ENCODE measurements at regions not wholly inside any gene's neighbourhood (a gene's known extent, or its start where the extent isn't known, plus 50 kb on each side); places are given as distances from the start of the nearest gene placed in this dataset.

DNA sequence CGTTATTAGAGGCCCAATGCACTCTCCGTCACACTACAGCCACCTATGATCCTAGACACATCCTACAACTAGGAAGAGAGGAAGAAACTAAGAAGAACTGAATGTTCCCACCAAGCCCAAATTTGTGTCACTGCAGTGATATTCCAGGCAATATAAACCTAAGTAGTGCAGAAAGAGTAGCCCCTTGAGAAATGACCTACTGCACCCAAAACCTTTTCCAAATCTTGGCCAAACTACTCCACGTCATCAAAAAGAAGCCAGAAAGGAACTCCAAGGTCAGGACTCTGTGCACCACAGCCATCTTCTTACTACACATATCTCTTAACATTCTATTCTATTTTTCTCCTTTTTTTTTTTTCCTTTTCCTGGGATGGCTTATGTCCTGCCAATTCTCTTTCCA, 60.2 kb downstream of the ADAMTS1 start:
- in situ Hi-C loops (cut with MboI; ENCODE audit: low sequenced_read_pairs), result no loop called here

- in situ Hi-C loops (cut with MboI; ENCODE audit: low sequenced_read_pairs), result no loop called here
Observed at GRCh38 chr21:26783466-26784195, 61.6 kb downstream of the ADAMTS1 start.

DNA sequence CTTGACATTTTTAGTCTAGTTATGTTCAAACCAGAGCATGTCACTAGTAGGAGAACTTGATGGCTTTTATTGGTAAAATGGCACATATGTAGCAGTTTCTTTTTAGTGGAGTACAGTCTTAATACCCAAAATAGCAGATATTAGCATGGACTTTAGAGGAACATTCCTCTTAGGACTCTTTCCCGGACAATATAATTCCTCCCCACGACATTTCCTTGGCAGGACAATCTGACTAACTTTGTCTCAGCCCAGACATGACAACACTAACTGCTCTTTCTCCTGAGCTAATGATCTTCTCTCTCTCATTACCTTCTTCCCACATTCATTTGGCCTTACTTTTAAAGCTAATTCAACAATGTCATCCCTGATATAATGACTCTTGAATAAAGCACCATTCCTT, 62.5 kb downstream of the ADAMTS1 start:
- in situ Hi-C loops (cut with MboI; ENCODE audit: low sequenced_read_pairs), result no loop called here

GRCh38 chr21:26782331-26782730, 62.9 kb downstream of the ADAMTS1 start:
- in situ Hi-C loops (cut with MboI; ENCODE audit: low sequenced_read_pairs), result no loop called here

DNA sequence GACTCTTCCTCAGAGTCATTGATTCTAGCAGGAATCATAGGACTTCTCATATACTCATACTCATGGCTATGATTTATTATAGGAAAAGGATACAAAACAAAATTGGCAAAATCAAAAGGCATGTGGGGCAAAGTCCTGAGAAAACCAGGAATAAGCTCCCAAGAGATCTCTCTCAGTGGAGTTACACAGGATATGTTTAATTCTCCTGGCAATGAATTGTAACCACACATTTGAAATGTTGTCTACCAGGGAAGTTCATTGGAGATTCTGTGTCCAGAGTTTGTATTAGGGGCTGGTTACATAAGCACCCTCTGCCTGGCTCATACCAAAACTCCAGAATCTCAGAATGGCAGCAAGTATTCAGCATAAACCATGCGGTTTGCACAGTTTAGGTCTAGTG, 63.9 kb downstream of the ADAMTS1 start:
- in situ Hi-C loops (cut with MboI; ENCODE audit: low sequenced_read_pairs), result no loop called here

DNA sequence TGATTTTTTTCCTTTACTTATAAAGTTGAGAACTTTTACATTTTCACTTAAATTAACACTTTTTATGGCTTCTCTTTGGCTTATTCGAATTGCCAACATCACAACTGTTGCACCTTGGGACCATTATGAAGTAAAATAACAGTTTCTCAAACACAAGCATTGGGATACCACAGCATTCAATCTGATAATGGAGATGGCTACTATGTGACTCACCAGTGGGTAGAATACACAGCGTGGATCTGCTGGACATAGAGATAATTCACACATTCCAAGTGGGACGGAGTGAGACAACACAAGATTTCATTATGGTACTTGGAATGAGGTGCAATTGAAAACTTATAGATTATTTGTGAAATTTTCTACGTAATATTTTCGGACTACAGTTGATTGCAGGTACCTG, 68.0 kb downstream of the ADAMTS1 start:
- in situ Hi-C loops (cut with MboI; ENCODE audit: low sequenced_read_pairs), result no loop called here

DNA sequence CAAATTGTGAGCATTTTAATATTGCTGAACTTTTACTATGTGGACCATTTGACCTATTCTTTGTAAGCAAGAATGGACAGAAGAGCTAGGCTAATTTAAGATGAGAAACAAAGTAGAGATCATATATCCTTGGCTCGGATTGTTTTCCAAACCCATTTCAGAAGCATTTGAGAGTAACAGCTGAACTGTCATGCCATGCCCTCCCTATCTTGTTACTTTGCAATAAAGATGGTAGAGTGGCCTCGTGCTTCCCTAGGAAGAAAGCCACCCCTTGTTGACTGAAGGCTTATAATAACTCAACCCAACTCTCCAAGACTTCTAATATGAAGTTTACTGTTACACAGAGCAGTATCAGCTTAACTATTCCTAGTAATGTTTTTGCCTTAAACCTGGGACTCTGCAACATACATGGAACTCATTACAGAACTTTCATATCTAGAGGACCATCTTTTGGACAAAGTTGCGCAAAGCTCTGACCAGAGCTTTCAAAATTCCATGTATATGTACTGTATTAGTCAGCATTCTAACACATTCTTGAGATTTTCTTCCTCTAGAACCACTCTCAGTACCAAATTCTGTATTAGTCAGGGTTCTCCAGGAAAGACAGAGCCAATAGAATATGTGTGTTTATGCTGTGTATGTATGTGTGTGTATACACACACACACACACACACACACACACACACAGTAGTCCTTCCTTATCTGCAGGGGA, 68.7 kb downstream of the ADAMTS1 start:
- in situ Hi-C loops (cut with MboI; ENCODE audit: low sequenced_read_pairs), result no loop called here

- in situ Hi-C loops (cut with MboI; ENCODE audit: low sequenced_read_pairs), result no loop called here
Observed at GRCh38 chr21:26773058-26773457, 72.2 kb downstream of the ADAMTS1 start.

DNA sequence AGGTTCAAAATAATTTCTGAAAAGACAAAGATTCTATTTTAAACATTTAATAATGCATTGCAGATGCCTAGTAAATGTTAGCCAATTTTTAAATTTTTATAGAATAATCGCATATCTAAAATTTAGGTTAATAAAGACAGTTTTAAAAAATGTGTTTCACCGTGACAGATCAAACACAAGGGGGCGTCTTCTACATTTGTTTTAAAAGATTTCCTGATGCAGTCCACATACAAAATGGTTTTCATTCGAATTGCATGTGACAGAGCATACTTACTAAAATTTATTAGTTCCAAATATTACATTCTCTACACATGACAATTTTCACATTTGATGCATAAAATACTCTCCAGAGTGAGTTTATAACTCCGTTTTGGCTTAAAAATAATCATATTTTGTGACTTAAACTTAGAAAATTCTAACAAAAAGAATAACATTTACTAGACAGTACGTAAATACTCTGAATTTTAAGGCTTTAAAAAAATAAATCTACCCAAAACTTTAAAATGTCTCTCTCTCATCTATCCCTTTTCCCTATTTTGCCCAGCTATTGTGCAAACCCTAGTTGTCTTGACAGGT, 75.5 kb downstream of the ADAMTS1 start:
- in situ Hi-C loops (cut with MboI; ENCODE audit: low sequenced_read_pairs), result no loop called here

DNA sequence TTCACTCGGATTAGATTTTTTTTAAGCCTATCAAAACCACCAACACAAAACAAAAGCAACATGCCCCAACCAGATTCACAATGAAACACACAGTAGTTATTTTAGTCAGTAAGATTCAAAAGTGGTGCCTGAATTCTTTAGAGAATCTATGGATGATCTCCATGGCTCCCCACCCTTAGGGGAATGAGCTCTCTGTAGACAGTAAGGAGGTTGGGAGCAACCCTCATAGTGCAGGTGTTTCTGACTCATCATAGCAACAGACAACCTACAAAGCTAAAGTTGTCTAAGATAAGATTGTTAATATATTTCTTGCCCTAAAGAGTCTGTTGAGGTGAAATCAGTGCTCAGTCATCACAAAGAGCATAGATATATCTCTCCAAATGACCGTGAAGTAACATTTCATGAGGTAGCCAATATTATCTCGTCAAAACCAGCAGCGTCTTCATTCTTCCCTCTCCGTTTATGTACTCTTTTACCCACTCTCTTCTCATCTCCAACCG, 78.3 kb downstream of the ADAMTS1 start:
- in situ Hi-C loops (cut with MboI; ENCODE audit: low sequenced_read_pairs), result no loop called here

DNA sequence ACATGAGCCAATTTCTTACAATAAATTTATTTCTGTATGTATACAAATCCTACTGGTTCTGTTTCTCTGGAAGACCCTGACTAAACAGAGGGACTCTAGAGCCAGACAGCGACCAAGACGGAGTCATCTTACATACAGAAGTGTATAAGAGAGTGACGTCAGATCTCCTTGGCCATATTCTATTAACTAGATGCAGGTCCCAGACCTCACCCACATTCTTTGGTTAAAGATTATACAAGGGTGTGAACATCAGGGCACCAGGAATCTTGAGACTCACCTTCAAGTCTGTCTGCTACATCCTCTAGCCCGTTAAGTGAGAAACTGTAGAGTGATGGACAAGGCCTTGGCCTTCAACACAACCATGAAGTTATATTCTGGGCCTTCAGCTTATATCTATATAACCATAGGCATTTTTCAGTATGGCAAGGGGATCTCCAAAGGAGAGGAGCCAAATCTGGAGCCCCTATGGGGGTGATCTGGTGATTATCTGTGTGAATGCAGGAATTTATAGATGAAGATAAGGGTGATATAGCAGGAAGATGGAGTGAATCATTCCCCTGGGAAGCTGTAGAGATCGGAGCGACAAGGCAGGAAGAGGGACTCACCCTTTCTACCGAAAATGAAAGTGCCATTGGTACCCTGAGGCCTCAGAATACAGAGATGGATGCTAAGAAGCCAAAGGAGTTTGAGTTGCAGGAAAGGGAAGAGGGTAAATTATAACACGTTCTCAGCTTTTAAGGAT, 83.9 kb downstream of the ADAMTS1 start:
- in situ Hi-C loops (cut with MboI; ENCODE audit: low sequenced_read_pairs), result no loop called here

DNA sequence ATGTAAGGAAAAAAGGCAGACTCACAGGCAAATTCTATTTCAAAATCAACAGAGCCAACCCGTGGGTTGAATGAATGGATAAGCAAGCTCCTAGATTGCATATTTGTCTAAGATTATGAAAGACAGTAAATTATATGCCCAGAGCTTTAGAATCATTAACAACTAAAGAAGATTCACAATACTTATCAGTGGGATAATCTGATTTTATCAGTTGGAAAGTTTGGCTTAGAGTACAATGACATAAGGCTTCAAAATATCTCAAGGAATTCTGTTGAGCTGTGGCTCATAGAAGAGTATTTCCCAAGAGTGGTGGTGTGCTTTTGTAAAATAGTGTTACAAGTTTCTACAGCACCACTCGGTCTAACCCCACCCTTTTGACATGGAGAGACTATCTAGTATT, 85.5 kb downstream of the ADAMTS1 start:
- in situ Hi-C loops (cut with MboI; ENCODE audit: low sequenced_read_pairs), result no loop called here

DNA sequence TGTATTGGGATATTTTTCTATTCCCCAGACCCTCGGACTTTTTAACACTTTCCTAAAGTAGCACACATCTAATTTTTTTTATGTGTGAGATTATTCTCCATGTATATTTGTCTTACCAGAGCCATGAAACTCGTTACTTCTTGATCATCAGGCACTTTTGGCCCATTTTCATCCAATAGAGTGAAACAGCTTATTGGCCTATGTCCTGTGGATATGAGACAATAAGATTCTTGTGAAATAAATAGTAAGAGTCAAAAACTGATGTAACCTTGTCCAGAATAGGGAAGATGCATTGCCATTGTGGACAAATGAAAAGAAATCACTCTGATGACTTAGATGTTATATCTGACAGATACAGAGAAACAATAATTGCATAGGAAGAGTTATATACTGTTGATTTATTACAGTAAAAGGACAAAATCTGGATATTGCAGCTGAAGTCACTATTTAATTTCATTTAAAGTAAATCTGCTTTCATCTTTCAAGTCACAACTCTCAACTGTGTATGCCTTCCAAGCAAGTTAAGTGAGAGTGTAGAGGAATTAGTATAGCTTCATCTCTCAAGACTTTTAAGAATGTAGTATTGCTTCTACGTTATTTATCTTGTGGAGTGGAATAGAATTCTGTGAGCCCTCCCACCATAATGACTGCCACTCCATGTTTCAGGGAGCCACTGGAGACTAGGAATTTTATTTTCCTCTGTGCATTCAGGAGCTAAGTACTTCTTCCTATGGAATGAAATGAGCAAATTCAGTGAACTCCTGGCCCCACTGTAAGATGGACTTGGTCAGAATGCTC, 86.9 kb downstream of the ADAMTS1 start:
- in situ Hi-C loops (cut with MboI; ENCODE audit: low sequenced_read_pairs), result no loop called here

- in situ Hi-C loops (cut with MboI; ENCODE audit: low sequenced_read_pairs), result no loop called here
Observed at GRCh38 chr21:26756491-26757159, 88.6 kb downstream of the ADAMTS1 start.

DNA sequence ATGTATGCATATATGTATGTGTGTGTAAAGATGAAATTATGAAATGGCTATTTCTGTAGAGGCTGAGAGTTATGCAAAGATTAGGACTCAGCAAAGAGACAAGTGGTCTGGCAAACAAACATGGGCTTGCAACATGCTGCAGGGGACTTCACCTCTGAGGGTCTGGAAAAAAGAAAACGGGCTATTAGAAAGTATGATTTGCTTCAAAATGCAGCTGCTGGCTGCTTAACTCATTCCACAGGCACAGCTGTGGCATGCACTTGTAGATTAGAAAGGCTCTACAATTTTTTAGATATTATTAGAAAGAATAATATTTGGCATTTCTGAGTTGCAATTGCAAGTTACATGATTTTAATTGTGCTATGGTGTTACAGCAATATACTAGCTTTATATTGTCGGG, 90.4 kb downstream of the ADAMTS1 start:
- in situ Hi-C loops (cut with MboI; ENCODE audit: low sequenced_read_pairs), result no loop called here

DNA sequence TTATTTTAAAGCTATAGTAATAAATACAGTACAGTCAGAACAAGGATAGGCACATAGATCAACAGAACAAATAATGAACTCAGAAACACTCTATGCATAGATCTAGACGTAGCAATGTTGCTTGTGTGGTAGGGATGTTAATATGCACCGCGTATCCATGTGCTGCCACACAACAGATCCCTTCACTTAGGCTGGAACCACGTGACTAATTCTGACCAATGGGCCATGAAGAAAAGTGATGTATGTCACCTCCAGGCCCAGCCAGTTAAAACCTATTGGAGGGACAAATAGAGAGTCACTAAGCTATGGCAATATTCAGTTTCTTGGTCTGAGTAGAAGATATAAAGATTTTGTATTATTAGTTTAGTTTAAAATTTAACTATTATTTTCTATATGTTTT, 91.4 kb downstream of the ADAMTS1 start:
- in situ Hi-C loops (cut with MboI; ENCODE audit: low sequenced_read_pairs), result no loop called here

DNA sequence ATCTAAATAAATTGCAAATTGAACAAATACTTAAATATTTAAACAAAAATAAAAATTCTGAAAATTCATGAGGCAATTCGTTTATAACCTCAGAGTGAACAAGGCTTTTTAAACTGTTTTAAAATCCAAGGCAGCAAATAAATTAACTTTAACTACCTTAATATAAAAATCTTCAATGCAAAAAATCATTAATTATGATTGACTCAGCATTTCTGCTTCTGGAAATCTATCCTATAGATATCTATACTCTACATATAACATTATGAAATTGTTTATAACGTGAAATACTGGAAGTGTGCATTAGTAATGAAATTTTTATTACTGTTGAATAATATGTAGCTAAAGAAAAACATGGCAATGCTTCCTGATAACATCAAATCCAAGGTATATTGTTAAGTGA, 92.4 kb downstream of the ADAMTS1 start:
- in situ Hi-C loops (cut with MboI; ENCODE audit: low sequenced_read_pairs), result no loop called here

- in situ Hi-C loops (cut with MboI; ENCODE audit: low sequenced_read_pairs), result no loop called here
Observed at GRCh38 chr21:26751305-26751704, 93.9 kb downstream of the ADAMTS1 start.

DNA sequence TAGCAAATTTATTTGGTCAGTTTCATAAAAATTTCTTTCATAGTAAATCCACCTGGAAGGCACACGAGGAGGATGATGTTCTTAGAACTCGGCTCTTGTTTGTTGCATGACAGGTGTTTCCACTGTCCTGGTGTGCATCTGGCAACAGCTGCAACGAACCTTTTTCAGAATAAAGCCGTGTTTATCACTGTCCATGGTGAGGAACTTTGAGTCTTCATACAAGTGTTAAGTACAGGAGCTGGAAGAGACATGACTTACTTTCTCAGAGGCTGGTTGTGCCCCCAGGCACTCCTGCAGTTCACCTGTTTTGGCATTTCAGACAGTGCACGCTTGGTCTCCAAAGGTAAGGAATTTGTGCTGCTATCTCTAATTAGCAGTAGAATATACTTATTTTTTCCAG, 97.1 kb downstream of the ADAMTS1 start:
- in situ Hi-C loops (cut with MboI; ENCODE audit: low sequenced_read_pairs), result no loop called here

GRCh38 chr21:26747216-26747615, 98.0 kb downstream of the ADAMTS1 start:
- in situ Hi-C loops (cut with MboI; ENCODE audit: low sequenced_read_pairs), result no loop called here

Data from HL-60/S4 (cell line).